ENCODE measurements at regions not wholly inside any gene's neighbourhood (a gene's known extent, or its start where the extent isn't known, plus 50 kb on each side); places are given as distances from the start of the nearest gene placed in this dataset.

GRCh38 chr3:130259166-130259874 lies 86.2 kb upstream of the COL6A5 start:
- no peak for TF ChIP-seq TARDBP (IDR thresholded peaks at IDR 0.05)
- no peak for TF ChIP-seq FOXM1 (IDR thresholded peaks at IDR 0.05; ENCODE audit: borderline replicate concordance)
- no peak for TF ChIP-seq CTBP1 (IDR thresholded peaks at IDR 0.05; ENCODE audit: borderline replicate concordance)
- TF ChIP-seq SP1 (IDR thresholded peaks at IDR 0.05): no peak
- TF ChIP-seq LEF1 (IDR thresholded peaks at IDR 0.05; ENCODE audit: borderline replicate concordance): no peak
- TF ChIP-seq FOXK2 (IDR thresholded peaks at IDR 0.05): no peak
- no peak for TF ChIP-seq SUZ12 (IDR thresholded peaks at IDR 0.05)
- TF ChIP-seq ARNT (IDR thresholded peaks at IDR 0.05): no peak
- TF ChIP-seq PKNOX1 (IDR thresholded peaks at IDR 0.05): no peak
- no peak for TF ChIP-seq BHLHE40 (IDR thresholded peaks at IDR 0.05; ENCODE audit: borderline replicate concordance)
- TF ChIP-seq ZNF384 (IDR thresholded peaks at IDR 0.05): no peak
